ENCODE measurements at regions not wholly inside any gene's neighbourhood (a gene's known extent, or its start where the extent isn't known, plus 50 kb on each side); places are given as distances from the start of the nearest gene placed in this dataset.

DNA sequence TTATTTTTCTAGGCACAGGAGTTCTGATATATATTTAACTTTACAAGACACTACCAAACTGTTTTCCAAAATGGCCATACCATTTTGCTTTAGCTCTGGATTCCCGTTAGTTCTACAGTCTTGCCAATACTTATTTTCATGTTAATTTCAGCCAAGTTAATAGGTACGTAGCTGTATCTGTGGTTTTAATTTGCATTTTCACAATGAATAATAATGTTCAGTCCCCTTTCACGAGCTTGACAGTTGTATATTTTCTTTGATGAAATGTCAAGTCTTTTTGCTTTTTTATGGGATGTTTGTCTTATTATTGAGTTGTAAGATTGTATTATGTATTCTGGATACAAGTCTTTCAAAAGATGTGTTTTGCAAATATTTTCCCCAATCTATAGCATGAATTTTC is 50.6 kb upstream of the GALNT5 start:
- CTCF ChIA-PET, result interaction anchor here (0.6 kb wide), 2 partner anchors 10 to 81 kb away, joined by 3 read pairs; no protein-coding TSS in a partner anchor
- Histone ChIP-seq H3K36me3 (ENCODE audit: control insufficient read depth, insufficient read depth, low read length) (no peaks in the 10 kb centered on the region), H3K4me3 (ENCODE audit: low read depth, low read length) (no peak overlapping the region), H3K27me3 (ENCODE audit: control insufficient read depth, insufficient read depth, low read length) (no peaks in the 10 kb centered on the region)
- TF ChIP-seq, protein P1, sequence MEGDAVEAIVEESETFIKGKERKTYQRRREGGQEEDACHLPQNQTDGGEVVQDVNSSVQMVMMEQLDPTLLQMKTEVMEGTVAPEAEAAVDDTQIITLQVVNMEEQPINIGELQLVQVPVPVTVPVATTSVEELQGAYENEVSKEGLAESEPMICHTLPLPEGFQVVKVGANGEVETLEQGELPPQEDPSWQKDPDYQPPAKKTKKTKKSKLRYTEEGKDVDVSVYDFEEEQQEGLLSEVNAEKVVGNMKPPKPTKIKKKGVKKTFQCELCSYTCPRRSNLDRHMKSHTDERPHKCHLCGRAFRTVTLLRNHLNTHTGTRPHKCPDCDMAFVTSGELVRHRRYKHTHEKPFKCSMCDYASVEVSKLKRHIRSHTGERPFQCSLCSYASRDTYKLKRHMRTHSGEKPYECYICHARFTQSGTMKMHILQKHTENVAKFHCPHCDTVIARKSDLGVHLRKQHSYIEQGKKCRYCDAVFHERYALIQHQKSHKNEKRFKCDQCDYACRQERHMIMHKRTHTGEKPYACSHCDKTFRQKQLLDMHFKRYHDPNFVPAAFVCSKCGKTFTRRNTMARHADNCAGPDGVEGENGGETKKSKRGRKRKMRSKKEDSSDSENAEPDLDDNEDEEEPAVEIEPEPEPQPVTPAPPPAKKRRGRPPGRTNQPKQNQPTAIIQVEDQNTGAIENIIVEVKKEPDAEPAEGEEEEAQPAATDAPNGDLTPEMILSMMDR (IDR thresholded peaks at IDR 0.05; ENCODE audit: insufficient read depth, low read depth, low read length), result no peak
- POLR2A ChIA-PET, result no interaction called here
- no peak for DNase-seq (ENCODE audit: low read depth)

All from BJ (cell line).